ENCODE measurements at regions not wholly inside any gene's neighbourhood (a gene's known extent, or its start where the extent isn't known, plus 50 kb on each side); places are given as distances from the start of the nearest gene placed in this dataset.

DNA sequence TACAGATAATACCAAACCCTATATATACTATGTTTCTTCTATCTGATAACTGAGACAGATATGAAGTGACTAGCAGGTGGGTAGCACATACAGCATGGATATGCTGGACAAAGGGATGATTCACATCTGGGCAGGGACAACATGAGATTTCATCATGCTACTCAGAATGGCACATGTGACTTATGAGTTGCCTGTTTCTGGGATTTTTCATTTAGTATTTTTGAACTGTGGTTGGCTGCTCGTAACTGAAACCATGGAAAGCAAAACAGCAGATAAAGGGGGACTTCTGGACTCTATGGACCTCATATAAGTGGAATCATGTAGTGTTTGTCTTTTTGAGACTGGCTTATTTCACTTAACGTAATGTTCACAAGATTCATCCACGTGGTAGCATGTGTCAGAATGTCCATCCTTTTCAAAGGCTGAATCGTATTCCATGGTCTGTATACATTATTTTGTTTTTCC lies 883.0 kb downstream of the TBC1D22A start:
- TF ChIP-seq, protein P1, sequence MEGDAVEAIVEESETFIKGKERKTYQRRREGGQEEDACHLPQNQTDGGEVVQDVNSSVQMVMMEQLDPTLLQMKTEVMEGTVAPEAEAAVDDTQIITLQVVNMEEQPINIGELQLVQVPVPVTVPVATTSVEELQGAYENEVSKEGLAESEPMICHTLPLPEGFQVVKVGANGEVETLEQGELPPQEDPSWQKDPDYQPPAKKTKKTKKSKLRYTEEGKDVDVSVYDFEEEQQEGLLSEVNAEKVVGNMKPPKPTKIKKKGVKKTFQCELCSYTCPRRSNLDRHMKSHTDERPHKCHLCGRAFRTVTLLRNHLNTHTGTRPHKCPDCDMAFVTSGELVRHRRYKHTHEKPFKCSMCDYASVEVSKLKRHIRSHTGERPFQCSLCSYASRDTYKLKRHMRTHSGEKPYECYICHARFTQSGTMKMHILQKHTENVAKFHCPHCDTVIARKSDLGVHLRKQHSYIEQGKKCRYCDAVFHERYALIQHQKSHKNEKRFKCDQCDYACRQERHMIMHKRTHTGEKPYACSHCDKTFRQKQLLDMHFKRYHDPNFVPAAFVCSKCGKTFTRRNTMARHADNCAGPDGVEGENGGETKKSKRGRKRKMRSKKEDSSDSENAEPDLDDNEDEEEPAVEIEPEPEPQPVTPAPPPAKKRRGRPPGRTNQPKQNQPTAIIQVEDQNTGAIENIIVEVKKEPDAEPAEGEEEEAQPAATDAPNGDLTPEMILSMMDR (conservative IDR thresholded peaks at IDR 0.05; ENCODE audit: low read depth, low read length): no peak
- TF ChIP-seq POLR2A (IDR thresholded peaks at IDR 0.05; ENCODE audit: low read depth, low read length) (no peak), FOS (IDR thresholded peaks at IDR 0.05; ENCODE audit: low read depth, low read length) (no peak), CEBPB (IDR thresholded peaks at IDR 0.05; ENCODE audit: low read depth, low read length) (no peak), MXI1 (IDR thresholded peaks at IDR 0.05; ENCODE audit: borderline replicate concordance, low read depth, low read length) (no peak), ELK1 (IDR thresholded peaks at IDR 0.05; ENCODE audit: borderline replicate concordance, low read depth, low read length) (no peak), MAFK (IDR thresholded peaks at IDR 0.05; ENCODE audit: low read depth, low read length) (no peak), BHLHE40 (IDR thresholded peaks at IDR 0.05; ENCODE audit: low read depth, low read length) (no peak), RAD21 (IDR thresholded peaks at IDR 0.05; ENCODE audit: low read length) (no peak), RFX5 (IDR thresholded peaks at IDR 0.05; ENCODE audit: low read depth, low read length) (no peak), USF2 (IDR thresholded peaks at IDR 0.05; ENCODE audit: low read depth, low read length) (no peak), NFE2L2 (IDR thresholded peaks at IDR 0.05; ENCODE audit: low read depth, low read length) (no peak), MAZ (IDR thresholded peaks at IDR 0.05; ENCODE audit: borderline replicate concordance, low read depth, low read length) (no peak), SMC3 (IDR thresholded peaks at IDR 0.05; ENCODE audit: low read depth, low read length) (no peak)

Data from IMR-90 (cell line).